ENCODE measurements at regions not wholly inside any gene's neighbourhood (a gene's known extent, or its start where the extent isn't known, plus 50 kb on each side); places are given as distances from the start of the nearest gene placed in this dataset.

DNA sequence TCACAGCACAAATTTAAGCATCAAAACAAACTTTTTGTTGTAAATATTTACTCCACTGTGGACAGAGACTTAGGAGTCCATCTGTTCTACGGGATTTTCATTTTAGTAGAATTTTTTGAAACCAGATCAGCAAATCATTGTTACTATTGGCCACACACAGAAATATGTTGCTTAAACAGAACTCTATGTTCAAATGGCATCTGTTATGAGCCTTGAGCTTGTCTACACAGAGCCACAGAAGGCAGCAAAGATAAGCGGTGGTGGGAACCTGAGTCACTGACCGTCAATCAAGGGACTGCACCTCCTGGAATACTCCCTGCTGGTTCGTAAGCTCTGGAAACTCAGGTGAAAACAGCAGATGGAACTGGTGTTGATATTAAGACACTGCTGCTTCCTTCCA, 156.8 kb downstream of the TMEM200C start:
- TF ChIP-seq, protein P1, sequence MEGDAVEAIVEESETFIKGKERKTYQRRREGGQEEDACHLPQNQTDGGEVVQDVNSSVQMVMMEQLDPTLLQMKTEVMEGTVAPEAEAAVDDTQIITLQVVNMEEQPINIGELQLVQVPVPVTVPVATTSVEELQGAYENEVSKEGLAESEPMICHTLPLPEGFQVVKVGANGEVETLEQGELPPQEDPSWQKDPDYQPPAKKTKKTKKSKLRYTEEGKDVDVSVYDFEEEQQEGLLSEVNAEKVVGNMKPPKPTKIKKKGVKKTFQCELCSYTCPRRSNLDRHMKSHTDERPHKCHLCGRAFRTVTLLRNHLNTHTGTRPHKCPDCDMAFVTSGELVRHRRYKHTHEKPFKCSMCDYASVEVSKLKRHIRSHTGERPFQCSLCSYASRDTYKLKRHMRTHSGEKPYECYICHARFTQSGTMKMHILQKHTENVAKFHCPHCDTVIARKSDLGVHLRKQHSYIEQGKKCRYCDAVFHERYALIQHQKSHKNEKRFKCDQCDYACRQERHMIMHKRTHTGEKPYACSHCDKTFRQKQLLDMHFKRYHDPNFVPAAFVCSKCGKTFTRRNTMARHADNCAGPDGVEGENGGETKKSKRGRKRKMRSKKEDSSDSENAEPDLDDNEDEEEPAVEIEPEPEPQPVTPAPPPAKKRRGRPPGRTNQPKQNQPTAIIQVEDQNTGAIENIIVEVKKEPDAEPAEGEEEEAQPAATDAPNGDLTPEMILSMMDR (conservative IDR thresholded peaks at IDR 0.05): no peak
- Mint-ChIP-seq H3K4me1 (ENCODE audit: unreplicated experiment) (no peaks in the 10 kb centered on the region), H3K9me3 (no peaks in the 10 kb centered on the region), H3K36me3 (no peaks in the 10 kb centered on the region), H3K27me3 (peaks cover 6% of the 10 kb centered on the region), H3K27ac (no peak overlapping the region), H3K4me3 (no peak overlapping the region)
- DNase-seq (ENCODE audit: extremely low spot score, unreplicated experiment): no peak

DNA sequence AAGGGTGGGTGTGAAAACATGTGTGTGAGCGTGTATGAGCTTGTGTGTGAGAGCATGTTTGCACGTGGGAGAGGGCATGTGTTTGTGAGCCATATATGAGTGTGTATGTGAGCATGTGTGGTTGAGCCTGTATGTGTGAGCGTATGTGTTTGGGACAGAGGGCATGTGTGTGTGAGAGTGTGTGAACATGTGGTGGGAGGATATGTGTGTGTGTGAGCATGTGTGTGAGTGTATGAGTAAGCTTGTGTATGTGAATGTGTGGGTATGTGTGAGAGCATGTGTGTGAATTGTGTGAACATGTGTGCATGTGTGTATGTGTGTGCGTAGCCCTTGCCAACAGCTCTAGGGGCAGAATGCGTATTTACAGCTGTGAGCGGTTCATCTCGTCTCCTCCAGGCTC, 163.0 kb downstream of the TMEM200C start:
- Mint-ChIP-seq H3K4me1 (ENCODE audit: unreplicated experiment) (no peaks in the 10 kb centered on the region), H3K4me3 (no peak overlapping the region), H3K9me3 (no peaks in the 10 kb centered on the region), H3K27me3 (peaks cover 7% of the 10 kb centered on the region), H3K27ac (no peak overlapping the region), H3K36me3 (no peaks in the 10 kb centered on the region)
- DNase-seq (ENCODE audit: extremely low spot score, unreplicated experiment): no peak
- TF ChIP-seq, protein P1 (conservative IDR thresholded peaks at IDR 0.05): no peak

DNA sequence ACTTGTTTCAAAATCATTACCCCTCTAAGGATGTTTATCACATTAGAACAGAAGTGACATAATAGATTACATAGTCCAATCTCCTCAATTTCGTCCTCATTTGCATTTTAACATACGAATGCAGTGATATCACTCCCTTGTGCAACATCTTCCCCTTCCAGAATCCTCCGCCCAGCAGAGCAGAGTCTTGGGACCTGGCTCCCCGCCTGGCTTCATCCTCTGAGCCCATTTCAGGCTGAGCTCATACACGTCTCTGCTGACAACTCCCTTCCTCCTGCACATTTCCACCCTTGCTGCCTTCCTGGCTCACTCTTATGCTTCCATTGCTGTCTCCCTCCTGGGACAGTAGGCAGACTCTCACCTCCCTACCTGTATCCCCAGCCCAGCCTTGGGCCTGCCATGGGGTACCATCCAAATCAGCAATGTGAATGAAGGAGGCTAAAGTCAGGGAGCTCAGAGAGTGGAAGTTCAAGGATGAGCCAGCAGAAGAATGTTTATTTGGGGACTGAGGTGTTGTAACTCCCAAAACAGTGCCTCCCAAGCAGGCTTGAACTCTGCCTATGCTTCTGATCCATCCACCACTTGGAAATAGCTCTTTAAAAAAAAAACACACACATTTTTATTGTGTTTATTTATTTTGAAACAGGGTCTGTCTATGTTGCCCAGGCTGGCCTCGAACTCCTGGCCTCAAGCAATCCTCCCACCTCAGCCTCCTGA, 165.2 kb downstream of the TMEM200C start:
- no peak overlapping the region for H3K4me3 Mint-ChIP-seq
- H3K9me3 Mint-ChIP-seq: no peaks in the 10 kb centered on the region
- DNase-seq (ENCODE audit: extremely low spot score, unreplicated experiment): no peak
- no peaks in the 10 kb centered on the region for H3K4me1 Mint-ChIP-seq (ENCODE audit: unreplicated experiment)
- TF ChIP-seq, protein P1 (conservative IDR thresholded peaks at IDR 0.05): no peak
- H3K27ac Mint-ChIP-seq: no peak overlapping the region
- H3K36me3 Mint-ChIP-seq: no peaks in the 10 kb centered on the region
- peaks cover 3% of the 10 kb centered on the region for H3K27me3 Mint-ChIP-seq

DNA sequence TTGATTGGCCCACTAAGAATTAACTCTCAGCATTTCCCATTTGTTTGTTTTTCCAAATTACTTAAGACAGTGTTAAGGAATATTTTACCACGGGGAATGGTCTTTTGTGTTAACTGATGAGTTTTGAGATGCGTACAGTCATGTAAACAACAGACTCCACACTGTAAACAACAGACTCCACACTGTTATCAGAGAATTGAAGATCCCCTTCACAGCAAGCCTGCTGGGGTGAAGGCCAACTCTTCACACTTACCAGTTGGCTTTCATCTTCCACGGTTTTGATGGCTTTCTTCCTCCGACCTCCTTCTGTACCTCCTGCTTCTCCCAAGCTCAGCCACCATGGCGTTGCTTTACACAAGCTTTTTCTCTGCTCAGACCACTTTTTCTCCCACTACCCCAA, 166.8 kb downstream of the TMEM200C start:
- TF ChIP-seq, protein P1 (conservative IDR thresholded peaks at IDR 0.05): no peak
- Mint-ChIP-seq H3K4me3 (no peak overlapping the region), H3K9me3 (no peaks in the 10 kb centered on the region), H3K4me1 (ENCODE audit: unreplicated experiment) (no peaks in the 10 kb centered on the region), H3K36me3 (no peaks in the 10 kb centered on the region), H3K27ac (no peak overlapping the region), H3K27me3 (peaks cover 3% of the 10 kb centered on the region)
- DNase-seq (ENCODE audit: extremely low spot score, unreplicated experiment): no peak

DNA sequence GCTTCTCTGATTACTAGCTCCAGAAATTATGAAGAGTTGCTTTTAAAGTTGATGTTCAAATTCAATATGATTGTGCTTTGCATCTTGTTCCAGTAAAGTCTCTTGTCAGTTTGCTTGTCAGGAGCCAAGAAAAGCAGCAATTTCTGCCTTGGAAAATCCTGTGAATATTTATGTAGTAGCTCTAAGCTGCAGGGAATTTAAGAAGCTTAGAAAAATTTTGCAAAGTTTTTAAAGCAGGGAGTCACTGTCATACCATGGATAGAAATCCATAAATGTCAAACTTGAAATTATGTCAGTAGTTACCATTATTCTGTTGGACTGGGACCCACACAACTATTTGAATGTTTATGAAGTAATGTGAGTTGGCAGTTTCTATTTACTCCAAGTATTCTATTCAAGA, 169.3 kb downstream of the TMEM200C start:
- Mint-ChIP-seq H3K4me1 (ENCODE audit: unreplicated experiment) (no peaks in the 10 kb centered on the region), H3K4me3 (no peak overlapping the region)

More for the DNA sequence above, 169.3 kb downstream of the TMEM200C start:
- Mint-ChIP-seq H3K27me3 (peaks cover 9% of the 10 kb centered on the region), H3K27ac (no peak overlapping the region), H3K36me3 (no peaks in the 10 kb centered on the region), H3K9me3 (no peaks in the 10 kb centered on the region)
- no peak for DNase-seq (ENCODE audit: extremely low spot score, unreplicated experiment)
- TF ChIP-seq, protein P1 (conservative IDR thresholded peaks at IDR 0.05): no peak
